Forelimb muscle (tissue), 1 donor: ENCODE measurements at regions not wholly inside any gene's neighbourhood (a gene's known extent, or its start where the extent isn't known, plus 50 kb on each side); places are given as distances from the start of the nearest gene placed in this dataset.
"Not testable (repeated sequence)": the region's sequence is repeated elsewhere in the genome, so short reads cannot be mapped to it uniquely, and the experiment has no call there.

Source experiments
- DNase-seq: peaks from one replicate; pipeline ENCODE4 v3.0.0-alpha.2; 2013; ENCODE audit warnings: low read depth

DNA sequence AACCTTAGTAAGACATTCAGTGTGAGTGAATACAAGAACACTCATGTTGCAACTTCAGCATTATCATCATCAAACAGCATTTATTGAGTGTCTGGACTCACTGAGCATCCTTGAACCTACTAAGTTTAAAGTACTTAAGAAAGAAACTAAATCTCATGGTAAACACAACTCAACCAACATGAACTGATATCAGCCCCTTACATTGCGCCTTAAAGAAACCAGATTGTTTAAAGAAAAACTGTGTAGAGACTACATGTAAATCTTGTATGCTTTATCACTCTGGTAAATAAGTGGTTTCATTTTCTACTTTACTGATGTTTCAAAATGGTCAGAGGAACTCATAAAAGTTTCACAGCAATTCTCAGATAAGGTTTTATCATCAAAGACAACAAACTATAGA lies 157.5 kb upstream of the FERD3L start:
- DNase-seq: no peak

DNA sequence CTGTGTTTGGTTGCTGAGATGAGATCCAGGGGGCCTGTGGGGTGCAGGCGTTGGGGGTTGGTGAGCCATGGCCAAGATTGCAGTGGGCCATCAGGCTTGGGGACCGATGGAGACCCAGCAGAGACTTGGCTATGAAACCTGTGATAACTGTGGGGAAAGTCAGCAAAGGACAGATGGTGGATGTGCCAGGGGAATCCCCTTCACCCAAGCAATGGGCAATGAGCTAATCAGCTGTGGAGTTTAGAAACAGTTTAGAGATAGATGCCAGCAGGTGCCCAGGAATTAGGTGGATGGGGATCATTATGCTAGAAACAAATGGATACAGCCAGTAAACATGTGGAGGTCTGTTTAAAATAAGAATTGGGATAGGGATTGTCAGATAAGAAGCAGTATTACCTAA lies 151.4 kb upstream of the FERD3L start:
- DNase-seq: no peak

DNA sequence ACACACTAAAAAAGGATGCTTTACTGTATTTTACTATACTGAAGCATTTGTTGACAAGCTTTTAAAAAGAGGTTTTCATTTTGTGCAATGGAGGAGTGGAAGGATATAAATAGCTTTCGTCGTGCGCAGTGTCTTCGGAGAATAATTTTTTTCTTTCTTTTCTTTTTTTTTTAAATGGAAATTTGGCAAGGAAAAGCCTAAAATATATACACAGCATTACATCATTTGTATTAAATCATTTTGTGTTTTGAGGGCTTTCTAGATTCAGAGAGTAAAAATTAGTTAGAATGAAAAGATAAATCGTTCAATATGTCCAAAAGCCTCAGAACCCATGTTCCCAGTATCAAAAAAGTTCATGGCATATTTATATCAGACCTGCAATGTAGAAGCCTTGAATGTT lies 150.2 kb upstream of the FERD3L start:
- peak; percentile 29 for DNase-seq

DNA sequence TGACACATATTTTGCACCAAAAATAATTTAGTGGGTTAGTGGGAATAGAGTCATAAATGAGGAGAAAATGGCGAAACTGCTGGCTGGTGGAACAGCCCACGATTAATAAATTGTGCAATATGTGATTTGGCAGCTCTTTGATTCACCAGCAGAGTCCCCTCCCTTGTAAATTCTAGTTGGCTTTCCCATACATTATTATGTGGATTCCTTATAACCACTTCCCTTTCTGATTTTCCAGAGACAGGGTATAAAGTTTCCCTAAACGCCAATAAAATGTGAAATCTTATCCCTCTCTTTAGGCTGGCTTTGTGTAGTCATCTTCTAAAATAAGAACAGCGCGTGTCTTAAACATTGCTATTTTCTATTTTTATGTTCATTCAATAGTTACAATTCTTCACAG lies 149.4 kb upstream of the FERD3L start:
- DNase-seq: peak; percentile 26

DNA sequence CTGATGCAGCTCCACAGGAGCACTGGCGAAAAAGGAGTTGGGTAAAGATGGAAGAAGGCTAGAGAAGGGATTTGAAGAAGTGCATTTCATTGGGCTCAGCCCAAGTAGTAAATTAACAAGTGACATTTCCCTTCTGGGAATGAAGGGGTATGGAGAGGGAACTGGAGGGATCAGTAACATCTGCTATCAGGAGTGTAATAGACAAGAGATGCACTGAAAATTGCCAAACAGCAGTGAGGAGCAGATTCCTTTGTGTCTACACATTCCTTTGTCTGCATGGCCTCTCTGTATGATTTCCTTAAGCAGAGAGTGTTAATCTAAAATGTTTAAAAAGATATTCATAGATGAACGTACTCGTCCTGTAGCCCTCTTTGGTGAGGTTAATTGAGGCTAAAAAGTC lies 148.2 kb upstream of the FERD3L start:
- no peak for DNase-seq

DNA sequence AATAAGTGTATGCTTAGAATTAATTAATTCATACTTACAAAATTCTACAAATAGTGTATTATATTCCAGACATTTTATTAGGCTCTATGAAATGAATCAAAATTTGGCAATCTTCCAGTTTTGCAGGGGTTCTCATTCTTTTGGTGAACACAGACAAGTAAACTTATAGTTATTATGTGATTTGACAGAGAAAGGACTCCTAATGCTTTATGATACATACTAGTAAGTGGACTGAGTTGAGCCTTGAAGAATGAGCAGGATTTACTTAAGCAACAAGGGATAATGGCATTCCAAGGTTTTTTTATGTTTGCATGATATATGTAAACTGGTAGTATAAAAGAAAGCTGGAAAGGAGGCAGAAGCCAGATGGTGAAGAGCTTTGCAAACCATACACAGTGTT lies 145.7 kb upstream of the FERD3L start:
- DNase-seq: no peak

DNA sequence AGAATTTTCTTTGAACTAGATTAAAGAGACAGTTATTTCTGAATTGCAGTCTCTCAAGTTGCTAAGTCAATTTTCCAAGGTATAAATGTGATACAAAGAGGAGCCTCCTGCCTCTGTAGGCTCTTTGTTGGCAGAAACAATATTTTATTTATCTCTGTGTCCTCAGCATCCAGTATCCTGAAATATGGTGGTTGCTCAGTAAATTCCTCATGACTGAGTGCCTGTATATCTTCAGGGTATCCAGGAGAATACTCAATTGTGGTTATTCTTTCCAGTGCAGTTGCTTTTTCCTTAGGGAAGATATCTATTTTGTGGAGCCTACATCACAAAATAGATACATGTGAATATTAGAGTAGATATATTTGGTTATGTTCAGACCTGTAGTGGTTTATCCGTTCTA lies 144.8 kb upstream of the FERD3L start:
- no peak for DNase-seq

DNA sequence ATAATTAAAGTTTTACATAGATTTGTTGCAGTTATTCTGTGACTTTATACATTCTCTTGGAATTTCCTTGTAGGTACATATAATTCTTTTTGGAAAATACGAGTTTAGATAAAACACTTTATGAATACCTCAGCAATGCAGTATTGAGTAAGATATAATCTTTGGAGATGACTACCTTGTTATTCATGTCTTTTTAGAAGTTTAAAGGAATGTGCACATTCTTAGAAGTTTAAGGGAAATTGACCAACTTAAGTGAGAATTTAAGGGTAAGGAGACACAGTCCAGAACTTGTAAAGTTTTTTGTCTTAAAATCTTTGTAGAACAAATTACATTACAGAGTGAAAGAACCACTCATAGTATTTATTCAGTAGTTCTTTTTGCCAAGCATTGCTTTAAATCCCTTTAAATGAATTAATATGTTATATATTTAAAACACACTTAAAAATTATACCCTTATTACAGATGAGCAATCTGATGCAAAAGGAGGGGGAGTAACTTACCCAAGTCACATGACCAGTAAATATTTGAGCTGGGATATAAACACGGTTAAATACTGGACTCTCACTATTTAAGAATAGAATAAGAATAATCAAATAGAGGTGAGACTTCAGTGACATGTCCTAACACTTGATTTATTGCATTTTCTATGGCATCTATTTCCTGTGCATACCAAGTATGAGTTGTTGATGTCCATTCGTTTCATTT lies 139.5 kb upstream of the FERD3L start:
- DNase-seq: no peak

DNA sequence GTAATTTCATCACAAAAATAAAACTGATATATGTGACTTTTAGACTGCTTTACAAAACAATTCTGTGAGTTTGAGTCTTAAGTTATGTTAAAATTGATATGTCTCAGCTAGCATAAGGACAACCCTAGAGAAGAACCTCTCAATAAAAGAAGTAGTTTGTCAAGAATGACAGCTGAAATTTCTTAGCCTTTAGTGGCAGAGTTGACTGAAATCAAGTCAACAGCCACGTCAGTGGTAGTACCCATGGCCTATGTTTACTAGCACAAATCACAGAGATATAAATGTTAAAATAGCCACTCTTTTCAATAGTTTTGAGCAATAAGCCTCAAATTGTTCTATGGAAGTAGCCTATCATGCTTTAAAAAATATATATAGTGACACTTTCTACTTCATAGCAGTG lies 138.9 kb upstream of the FERD3L start:
- DNase-seq: no peak

DNA sequence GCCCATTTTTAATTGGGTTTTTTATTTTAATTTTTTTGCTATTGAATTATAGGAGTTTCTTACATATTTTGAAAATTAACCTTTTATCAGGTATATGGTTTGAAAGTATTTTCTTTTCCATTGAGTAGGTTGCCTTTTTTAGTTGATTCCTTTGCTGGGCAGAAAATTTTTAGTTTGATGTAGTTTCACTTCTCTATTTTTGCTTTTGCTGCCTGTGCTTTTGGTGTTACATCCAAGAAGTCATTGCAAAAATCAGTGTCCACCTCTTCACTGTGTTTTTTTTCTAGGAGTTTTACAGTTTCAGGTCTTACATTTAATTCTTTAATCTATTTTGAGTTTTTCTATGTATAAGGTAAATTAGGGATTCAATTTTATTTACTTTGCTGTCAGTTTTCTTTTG lies 129.8 kb upstream of the FERD3L start:
- no peak for DNase-seq

DNA sequence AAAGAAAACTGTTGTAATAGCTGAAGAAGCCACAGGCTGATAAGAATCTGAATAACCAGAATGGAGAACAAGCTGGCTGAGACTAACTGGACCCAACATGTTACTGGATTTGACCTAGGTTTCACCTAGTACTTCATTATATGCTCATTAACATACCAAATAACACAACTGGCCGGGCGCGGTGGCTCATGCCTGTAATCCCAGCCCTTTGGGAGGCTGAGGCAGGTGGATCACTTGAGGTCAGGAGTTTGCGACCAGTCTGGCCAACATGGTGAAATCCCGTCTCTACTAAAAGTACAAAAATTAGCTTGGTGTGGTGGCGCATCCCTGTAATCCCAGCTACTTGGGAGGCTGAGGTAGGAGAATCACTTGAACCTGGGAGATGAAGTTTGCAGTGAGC lies 127.1 kb upstream of the FERD3L start:
- DNase-seq: not testable (repeated sequence)

DNA sequence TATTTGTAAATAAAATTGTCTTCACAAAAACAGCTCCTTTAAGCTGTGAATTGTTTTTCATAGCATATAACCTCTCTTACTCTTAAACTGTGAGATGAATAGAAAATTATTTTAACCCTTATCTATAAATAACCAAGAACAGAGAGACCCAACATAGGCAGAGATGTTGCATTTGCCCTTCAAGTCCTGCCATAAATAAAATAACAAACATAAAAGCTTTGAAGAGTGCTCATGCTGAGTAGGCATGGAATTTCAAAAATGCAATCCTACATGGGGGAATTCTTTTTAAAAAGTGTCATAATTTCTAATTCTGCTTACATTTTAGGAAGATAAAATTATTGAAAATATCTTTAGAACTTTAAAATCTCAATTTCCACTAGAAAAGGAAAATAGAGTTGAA lies 124.1 kb upstream of the FERD3L start:
- no peak for DNase-seq

DNA sequence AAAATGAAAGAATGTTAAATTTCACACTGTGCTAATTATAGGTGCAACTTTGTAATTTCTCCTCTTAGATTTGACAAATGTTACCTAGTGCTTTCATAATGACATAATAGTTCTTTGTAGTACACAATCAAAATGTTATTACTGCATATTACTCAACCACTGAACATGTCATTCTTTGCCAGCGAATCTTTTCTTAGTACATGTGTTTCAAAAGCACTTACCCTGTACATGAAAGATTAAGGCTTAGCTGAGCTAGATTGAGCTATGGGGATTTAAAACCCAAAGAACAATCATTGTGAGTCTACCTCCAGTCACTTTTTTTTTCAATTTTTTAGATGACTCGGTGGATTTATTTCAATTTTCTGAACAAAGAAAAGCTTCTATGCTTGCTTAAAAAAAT lies 123.5 kb upstream of the FERD3L start:
- DNase-seq: no peak

DNA sequence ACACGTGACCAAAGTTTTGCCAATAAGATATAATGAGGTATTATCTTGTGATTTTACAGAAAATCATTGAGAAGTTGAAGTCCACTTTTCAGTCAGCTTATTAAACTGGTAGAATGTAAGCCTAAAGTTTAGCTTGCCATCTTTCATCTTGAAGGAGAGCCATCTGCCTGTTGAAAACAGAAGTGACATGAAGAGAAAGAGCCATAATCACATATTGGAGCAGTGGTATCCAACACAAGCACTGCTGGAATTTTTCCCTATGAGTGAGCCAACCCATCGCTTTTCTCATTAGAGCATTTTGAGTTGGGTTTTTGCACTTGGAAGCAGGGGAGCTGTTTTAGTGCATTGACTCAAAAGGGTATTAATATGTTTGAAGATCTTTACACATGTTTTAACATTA lies 117.6 kb upstream of the FERD3L start:
- no peak for DNase-seq

DNA sequence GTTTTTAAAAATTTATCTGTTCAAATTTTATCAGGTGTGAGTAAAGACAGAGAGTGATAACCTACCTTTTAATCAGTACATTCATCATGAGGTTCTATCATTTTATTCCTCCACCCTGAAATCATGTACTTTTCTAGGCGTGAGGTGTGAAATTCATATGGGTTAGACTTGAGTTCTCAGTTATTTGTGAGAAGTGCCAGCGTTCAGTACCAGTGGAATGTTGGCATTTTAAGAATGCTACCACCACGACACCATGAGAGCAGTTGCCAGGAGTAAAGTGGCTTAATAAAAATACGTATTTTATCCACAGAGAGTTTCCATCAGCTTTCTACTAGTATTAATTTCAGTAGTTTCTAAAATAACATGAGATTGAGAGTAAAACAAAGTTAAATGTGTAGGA lies 104.1 kb upstream of the FERD3L start:
- no peak for DNase-seq

DNA sequence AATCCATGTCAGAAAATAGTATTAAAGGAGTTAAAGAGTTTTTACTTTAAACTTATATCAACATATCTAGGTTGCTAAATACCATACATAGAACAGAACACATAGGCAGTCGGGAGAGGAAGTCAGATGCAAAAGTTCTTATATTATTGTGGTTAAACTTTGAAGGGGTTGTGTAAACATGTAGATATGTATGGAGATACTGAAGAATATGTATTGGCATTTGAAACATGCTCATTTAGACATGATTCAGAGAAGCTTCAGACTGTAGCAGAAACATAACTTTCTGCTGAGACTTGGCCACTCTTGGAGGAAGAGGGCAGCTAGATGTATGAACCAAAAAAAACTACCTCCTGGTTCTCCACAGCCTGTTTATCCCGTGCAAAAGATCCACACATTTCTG lies 103.5 kb upstream of the FERD3L start:
- no peak for DNase-seq

DNA sequence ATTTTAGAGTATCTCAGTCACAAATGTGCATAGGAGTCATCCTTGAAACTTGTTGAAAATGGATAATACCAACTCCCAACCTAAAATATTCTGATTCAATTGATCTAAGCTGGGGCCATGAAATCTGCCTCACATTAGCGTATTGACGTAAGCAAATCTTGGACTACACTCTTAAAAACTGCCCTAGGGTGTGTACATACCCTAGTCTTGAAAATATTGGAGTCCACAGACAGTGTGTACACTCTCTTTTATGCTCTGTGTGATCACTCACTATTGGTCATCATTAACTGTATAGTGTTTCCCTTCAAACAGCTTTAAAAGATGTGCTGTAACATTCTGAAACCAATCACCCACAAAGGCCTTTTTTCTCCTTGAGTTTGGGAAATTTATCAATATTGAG lies 102.9 kb upstream of the FERD3L start:
- no peak for DNase-seq

DNA sequence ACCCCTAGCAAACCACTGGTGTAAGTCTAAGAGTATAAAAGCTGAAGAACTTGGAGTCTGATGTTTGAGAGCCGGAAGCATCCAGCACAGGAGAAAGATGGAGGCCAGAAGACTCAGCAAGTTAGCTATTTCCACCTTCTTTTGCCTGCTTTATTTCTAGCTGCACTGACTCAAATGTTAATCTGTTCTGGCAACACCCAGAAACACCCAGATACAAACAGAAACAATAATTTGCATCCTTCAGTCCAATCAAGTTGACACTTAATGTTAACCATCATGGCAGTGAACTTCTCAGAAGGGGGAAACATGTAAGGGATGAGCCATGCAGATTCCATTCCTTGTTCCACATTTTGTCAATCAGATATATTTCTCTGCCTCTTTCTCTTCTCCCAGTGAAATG lies 101.8 kb upstream of the FERD3L start:
- DNase-seq: no peak

DNA sequence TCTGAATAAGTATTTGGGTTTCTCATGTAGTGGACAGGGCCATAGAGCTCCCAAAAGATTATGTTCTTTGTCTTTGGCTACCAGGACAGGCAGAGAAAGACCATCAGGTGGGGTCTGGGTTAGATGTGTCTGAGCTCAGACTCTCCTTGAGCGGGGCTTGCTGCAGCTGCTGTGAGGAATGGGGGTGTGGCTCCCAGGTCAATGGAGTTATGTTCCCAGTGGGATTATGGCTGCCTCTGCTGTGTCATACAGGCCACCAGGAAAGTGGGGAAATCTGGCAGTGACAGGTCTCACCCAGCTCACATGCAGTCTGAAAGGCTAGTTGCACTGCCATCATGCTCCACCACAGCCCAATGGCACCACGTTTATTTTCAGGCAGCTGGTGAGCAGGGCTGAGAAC lies 97.0 kb upstream of the FERD3L start:
- DNase-seq: no peak

DNA sequence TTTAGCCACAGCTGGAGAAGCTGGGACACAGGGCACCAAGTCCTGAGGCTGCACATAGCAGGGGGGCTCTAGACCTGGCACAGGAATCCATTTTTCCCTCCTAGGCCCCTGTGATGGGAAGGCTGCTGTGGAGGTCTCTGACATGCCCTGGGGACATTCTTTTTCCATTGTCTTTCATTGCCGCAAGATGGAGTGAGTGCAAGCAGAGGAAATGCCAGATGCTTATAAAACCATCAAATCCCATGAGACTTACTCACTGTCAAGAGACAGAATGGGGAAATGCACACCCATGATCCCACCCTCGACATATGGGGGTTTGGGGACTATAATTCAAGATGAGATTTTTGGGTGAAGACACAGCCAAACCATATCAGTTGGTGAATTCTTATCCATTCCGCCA lies 94.7 kb upstream of the FERD3L start:
- DNase-seq: no peak

DNA sequence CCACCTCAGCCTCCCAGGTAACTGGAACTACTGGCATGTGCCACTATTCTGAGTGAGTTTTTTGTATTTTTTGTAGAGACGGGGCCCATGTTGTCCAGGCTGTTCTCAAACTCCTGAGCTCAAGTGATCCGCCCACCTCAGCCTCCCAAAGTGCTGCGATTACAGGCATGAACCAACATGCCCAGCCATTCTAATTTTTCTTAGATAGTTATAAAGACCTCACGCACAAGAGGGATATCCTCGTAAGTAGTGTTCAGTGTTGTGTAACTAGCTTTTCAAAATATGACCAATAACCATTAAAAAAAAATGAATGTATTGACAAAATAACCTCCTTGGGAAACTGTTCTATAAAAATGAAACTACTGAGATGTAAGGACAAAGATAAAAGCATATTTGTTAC lies 90.5 kb upstream of the FERD3L start:
- DNase-seq: no peak

DNA sequence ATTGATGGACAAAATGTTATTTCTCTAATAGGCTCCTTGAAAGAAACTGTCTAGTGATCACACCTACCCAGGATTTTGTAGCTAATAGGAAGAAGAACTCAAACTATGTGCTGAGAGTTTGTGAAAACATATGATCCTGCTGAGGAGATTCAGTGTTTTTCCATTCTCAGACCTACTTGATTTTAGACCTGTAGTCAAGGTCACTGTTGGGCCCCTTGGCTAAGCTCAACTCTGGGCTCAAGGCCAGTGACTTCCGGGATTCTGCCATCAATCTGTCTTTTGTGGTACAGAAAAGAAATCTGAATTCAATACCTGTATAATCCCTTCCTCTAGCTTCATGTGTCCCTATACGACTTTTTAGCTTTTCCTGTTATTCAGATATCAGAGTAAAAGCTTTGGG lies 79.7 kb upstream of the FERD3L start:
- no peak for DNase-seq

DNA sequence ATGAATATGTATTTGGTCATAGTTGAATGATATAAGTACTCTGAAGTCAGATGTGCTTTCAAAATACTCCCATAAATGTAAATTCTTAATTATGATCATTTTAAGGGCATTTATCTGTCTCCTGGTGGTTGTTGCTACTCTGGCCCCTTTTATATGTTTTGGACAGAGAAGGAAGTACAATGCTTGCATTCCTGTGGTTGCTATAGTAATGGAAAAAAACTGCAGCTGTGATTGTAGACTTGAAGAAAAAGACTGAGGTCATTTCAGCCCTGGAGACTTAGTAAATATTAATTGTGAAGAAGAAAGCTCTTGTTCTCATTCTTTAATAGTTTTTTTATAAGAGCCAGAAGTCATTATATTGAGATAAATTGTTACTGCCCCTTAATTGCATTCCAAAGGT lies 70.2 kb upstream of the FERD3L start:
- DNase-seq: peak; percentile 82

DNA sequence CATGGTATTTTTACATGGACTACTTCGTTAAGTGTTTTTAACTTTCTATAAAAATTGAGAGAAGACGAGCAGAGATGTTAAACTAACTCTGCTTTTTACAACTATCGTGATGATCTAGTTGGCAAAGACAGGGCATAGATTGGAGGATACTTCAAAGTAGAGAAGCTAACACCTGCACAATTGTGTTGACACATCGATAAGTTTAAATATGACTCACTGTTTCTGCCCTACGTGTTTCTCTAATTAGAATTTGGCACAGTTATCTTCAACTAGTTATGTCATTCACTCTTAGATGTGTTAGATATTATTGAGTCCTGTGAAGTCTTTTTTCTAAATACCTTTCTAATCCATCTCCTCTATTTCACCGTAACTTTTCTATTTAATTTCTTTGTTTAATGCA lies 68.5 kb upstream of the FERD3L start:
- no peak for DNase-seq
